ENCODE measurements at regions not wholly inside any gene's neighbourhood (a gene's known extent, or its start where the extent isn't known, plus 50 kb on each side); places are given as distances from the start of the nearest gene placed in this dataset.

GRCh38 chr6:14228571-14228970, 111.0 kb downstream of the CD83 start (continued):
- TF ChIP-seq OSR2 (tag by site-specific recombination; IDR thresholded peaks at IDR 0.05) (no peak), ZNF404 (tag by site-specific recombination; IDR thresholded peaks at IDR 0.05) (no peak), ZNF174 (tag by site-specific recombination; IDR thresholded peaks at IDR 0.05) (no peak), ZNF311 (tag by site-specific recombination; IDR thresholded peaks at IDR 0.05; ENCODE audit: borderline replicate concordance) (no peak), SETDB1 (IDR thresholded peaks at IDR 0.05; ENCODE audit: insufficient read length, low read length) (no peak)
- TF ChIP-seq, protein P1, sequence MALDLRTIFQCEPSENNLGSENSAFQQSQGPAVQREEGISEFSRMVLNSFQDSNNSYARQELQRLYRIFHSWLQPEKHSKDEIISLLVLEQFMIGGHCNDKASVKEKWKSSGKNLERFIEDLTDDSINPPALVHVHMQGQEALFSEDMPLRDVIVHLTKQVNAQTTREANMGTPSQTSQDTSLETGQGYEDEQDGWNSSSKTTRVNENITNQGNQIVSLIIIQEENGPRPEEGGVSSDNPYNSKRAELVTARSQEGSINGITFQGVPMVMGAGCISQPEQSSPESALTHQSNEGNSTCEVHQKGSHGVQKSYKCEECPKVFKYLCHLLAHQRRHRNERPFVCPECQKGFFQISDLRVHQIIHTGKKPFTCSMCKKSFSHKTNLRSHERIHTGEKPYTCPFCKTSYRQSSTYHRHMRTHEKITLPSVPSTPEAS (tag by site-specific recombination; IDR thresholded peaks at IDR 0.05): no peak

GRCh38 chr6:14231071-14231483, 113.5 kb downstream of the CD83 start:
- Histone ChIP-seq H3K4me3 (ENCODE audit: low read depth, low read length) (no peak overlapping the region), H3K9me3 (ENCODE audit: control insufficient read depth, insufficient read depth, low read depth, low read length) (no peaks in the 10 kb centered on the region), H3K27ac (ENCODE audit: extremely low read depth, low read depth, low read length) (no peak overlapping the region), H3K4me1 (ENCODE audit: control insufficient read depth, insufficient read depth, low read length) (no peaks in the 10 kb centered on the region), H3K36me3 (ENCODE audit: control insufficient read depth in 2 of 2, insufficient read depth in 1 of 2, low read length in 2 of 2) (no peaks in the 10 kb centered on the region)
- TF ChIP-seq HIC1 (tag by site-specific recombination; IDR thresholded peaks at IDR 0.05) (no peak), ZBTB8A (tag by site-specific recombination; IDR thresholded peaks at IDR 0.05) (no peak), ZNF114 (tag by site-specific recombination; IDR thresholded peaks at IDR 0.05) (no peak), GLI4 (tag by site-specific recombination; IDR thresholded peaks at IDR 0.05) (no peak), ZNF19 (tag by site-specific recombination; IDR thresholded peaks at IDR 0.05; ENCODE audit: low read depth) (no peak), ZNF623 (tag by site-specific recombination; IDR thresholded peaks at IDR 0.05) (no peak), ZNF768 (tag by site-specific recombination; IDR thresholded peaks at IDR 0.05) (no peak), ZBTB44 (tag by site-specific recombination; IDR thresholded peaks at IDR 0.05) (no peak), ZNF747 (tag by site-specific recombination; IDR thresholded peaks at IDR 0.05) (no peak), ZNF544 (tag by site-specific recombination; IDR thresholded peaks at IDR 0.05) (no peak)
- CTCF ChIA-PET: interaction anchor here (0.5 kb wide), 1 partner anchor 19 kb away, joined by 5 read pairs; no protein-coding TSS in a partner anchor
- POLR2A ChIA-PET: no interaction called here

GRCh38 chr6:14231501-14232280, 114.1 kb downstream of the CD83 start:
- no peaks in the 10 kb centered on the region for H3K9me3 ChIP-seq (ENCODE audit: control insufficient read depth, insufficient read depth, low read depth, low read length)
- H3K4me3 ChIP-seq (ENCODE audit: low read depth, low read length): no peak overlapping the region
- ChIA-PET POLR2A (no interaction called here), CTCF (no interaction called here)
- H3K27ac ChIP-seq (ENCODE audit: extremely low read depth, low read depth, low read length): no peak overlapping the region
- H3K36me3 ChIP-seq (ENCODE audit: control insufficient read depth in 2 of 2, insufficient read depth in 1 of 2, low read length in 2 of 2): no peaks in the 10 kb centered on the region
- H3K4me1 ChIP-seq (ENCODE audit: control insufficient read depth, insufficient read depth, low read length): no peaks in the 10 kb centered on the region
- TF ChIP-seq ZNF626 (tag by site-specific recombination; IDR thresholded peaks at IDR 0.05) (no peak), ZNF560 (tag by site-specific recombination; IDR thresholded peaks at IDR 0.05; ENCODE audit: borderline replicate concordance) (no peak), ZNF830 (tag by site-specific recombination; IDR thresholded peaks at IDR 0.05; ENCODE audit: low read depth) (no peak), EGR2 (tag by site-specific recombination; IDR thresholded peaks at IDR 0.05; ENCODE audit: low read depth) (no peak), ZNF768 (tag by site-specific recombination; IDR thresholded peaks at IDR 0.05) (no peak), ZNF664 (tag by site-specific recombination; IDR thresholded peaks at IDR 0.05) (no peak), ZNF585B (tag by site-specific recombination; IDR thresholded peaks at IDR 0.05) (no peak), TCF7L2 (IDR thresholded peaks at IDR 0.05; ENCODE audit: borderline replicate concordance, low read depth, low read length) (no peak), ZBTB48 (tag by site-specific recombination; IDR thresholded peaks at IDR 0.05) (no peak), ZFP3 (tag by site-specific recombination; IDR thresholded peaks at IDR 0.05; ENCODE audit: low read depth) (no peak), ZFHX2 (tag by site-specific recombination; conservative IDR thresholded peaks at IDR 0.05) (no peak)
- TF ChIP-seq, protein P2, sequence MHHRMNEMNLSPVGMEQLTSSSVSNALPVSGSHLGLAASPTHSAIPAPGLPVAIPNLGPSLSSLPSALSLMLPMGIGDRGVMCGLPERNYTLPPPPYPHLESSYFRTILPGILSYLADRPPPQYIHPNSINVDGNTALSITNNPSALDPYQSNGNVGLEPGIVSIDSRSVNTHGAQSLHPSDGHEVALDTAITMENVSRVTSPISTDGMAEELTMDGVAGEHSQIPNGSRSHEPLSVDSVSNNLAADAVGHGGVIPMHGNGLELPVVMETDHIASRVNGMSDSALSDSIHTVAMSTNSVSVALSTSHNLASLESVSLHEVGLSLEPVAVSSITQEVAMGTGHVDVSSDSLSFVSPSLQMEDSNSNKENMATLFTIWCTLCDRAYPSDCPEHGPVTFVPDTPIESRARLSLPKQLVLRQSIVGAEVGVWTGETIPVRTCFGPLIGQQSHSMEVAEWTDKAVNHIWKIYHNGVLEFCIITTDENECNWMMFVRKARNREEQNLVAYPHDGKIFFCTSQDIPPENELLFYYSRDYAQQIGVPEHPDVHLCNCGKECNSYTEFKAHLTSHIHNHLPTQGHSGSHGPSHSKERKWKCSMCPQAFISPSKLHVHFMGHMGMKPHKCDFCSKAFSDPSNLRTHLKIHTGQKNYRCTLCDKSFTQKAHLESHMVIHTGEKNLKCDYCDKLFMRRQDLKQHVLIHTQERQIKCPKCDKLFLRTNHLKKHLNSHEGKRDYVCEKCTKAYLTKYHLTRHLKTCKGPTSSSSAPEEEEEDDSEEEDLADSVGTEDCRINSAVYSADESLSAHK (tag by site-specific recombination; IDR thresholded peaks at IDR 0.05): no peak
